Ovary (tissue), 3 donors: ENCODE measurements at regions not wholly inside any gene's neighbourhood (a gene's known extent, or its start where the extent isn't known, plus 50 kb on each side); places are given as distances from the start of the nearest gene placed in this dataset.

Experiments
- EP300 ChIP-seq: sonication (generic); formaldehyde crosslinking; IDR thresholded peaks from one replicate; pipeline ENCODE4 v1.6.1; 2017; ENCODE audit warnings: antibody characterized with exemption
- POLR2A ChIP-seq: fragments of 450-650 bp; IDR thresholded peaks from one replicate; pipeline ENCODE4 v1.6.1; 2017; ENCODE audit warnings: antibody characterized with exemption, mild to moderate bottlenecking, moderate library complexity
- TF ChIP-seq, protein P1 (sequence below), 3 donors: fragments of 450-650 bp in 2 of 3; fragments of 200-600 bp in 1 of 3; IDR thresholded peaks; one replicate each; pipeline versions ENCODE4 v1.5.1 to v1.8.0; 2016 to 2022; ENCODE audit warnings: antibody characterized with exemption in 3 of 3, mild to moderate bottlenecking in 1 of 3
- donor health status: DM: no; HTN: no; CAD: no.

DNA sequence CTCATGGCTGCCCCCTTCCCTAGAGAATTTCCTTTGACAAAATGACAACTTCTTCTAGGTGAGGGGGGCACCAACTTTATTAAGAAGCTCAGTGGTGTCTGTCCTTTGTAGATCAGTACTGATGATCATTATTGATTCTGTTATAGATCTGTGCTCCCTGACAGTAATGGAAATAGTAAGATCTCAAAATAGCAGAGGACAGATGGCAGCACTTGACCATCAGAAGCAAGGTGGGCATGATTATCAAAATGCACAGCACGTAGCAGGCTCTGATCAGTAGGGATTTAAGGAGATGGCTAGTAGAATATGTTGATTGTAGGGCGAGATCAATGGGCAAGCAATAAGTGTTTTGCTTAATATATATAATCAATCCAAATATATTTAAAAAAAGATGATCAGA lies 208.6 kb upstream of the HDDC2 start:
- TF ChIP-seq, protein P1, sequence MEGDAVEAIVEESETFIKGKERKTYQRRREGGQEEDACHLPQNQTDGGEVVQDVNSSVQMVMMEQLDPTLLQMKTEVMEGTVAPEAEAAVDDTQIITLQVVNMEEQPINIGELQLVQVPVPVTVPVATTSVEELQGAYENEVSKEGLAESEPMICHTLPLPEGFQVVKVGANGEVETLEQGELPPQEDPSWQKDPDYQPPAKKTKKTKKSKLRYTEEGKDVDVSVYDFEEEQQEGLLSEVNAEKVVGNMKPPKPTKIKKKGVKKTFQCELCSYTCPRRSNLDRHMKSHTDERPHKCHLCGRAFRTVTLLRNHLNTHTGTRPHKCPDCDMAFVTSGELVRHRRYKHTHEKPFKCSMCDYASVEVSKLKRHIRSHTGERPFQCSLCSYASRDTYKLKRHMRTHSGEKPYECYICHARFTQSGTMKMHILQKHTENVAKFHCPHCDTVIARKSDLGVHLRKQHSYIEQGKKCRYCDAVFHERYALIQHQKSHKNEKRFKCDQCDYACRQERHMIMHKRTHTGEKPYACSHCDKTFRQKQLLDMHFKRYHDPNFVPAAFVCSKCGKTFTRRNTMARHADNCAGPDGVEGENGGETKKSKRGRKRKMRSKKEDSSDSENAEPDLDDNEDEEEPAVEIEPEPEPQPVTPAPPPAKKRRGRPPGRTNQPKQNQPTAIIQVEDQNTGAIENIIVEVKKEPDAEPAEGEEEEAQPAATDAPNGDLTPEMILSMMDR (IDR thresholded peaks at IDR 0.05), result no peak
- TF ChIP-seq POLR2A (no peak), EP300 (no peak)
